HT-29 (cell line): ENCODE measurements at regions not wholly inside any gene's neighbourhood (a gene's known extent, or its start where the extent isn't known, plus 50 kb on each side); places are given as distances from the start of the nearest gene placed in this dataset.
"Not testable (repeated sequence)": the region's sequence is repeated elsewhere in the genome, so short reads cannot be mapped to it uniquely, and the experiment has no call there.

ENCODE experiments used
- DNase-seq: peaks from one replicate; pipeline ENCODE4 v3.0.0-alpha.2; 2015; ENCODE audit warnings: low spot score

GRCh38 chr5:68026092-68026885 lies 189.3 kb upstream of the PIK3R1 start:
- DNase-seq: no peak

- DNase-seq: no peak
These were observed 191.1 kb upstream of the PIK3R1 start for GRCh38 chr5:68024426-68024825.

- no peak for DNase-seq
These were observed 193.6 kb upstream of the PIK3R1 start for GRCh38 chr5:68021916-68022315.

GRCh38 chr5:68021227-68021626 lies 194.3 kb upstream of the PIK3R1 start:
- no peak for DNase-seq

- DNase-seq: not testable (repeated sequence)
These were observed 195.0 kb upstream of the PIK3R1 start for GRCh38 chr5:68020461-68020969.

- no peak for DNase-seq
These were observed 199.9 kb upstream of the PIK3R1 start for GRCh38 chr5:68015381-68016302.

- DNase-seq: no peak
These were observed 202.7 kb upstream of the PIK3R1 start for GRCh38 chr5:68012831-68013230.

GRCh38 chr5:68012429-68012828 lies 203.1 kb upstream of the PIK3R1 start:
- DNase-seq: no peak

GRCh38 chr5:68011801-68012200 lies 203.8 kb upstream of the PIK3R1 start:
- DNase-seq: no peak

- no peak for DNase-seq
These were observed 204.2 kb upstream of the PIK3R1 start for GRCh38 chr5:68011259-68011760.

GRCh38 chr5:68010740-68011139 lies 204.8 kb upstream of the PIK3R1 start:
- DNase-seq: no peak

- DNase-seq: no peak
These were observed 208.1 kb upstream of the PIK3R1 start for GRCh38 chr5:68007451-68007850.

GRCh38 chr5:68002836-68003235 lies 212.7 kb upstream of the PIK3R1 start:
- DNase-seq: no peak

GRCh38 chr5:68000805-68001204 lies 214.8 kb upstream of the PIK3R1 start:
- no peak for DNase-seq

GRCh38 chr5:67999391-67999790 lies 216.2 kb upstream of the PIK3R1 start:
- DNase-seq: no peak

GRCh38 chr5:67998709-67999261 lies 216.8 kb upstream of the PIK3R1 start:
- peak; percentile 38 for DNase-seq

GRCh38 chr5:67997892-67998457 lies 217.6 kb upstream of the PIK3R1 start:
- DNase-seq: no peak

GRCh38 chr5:67997148-67997547 lies 218.4 kb upstream of the PIK3R1 start:
- DNase-seq: no peak

- peak; percentile 29 for DNase-seq
These were observed 219.0 kb upstream of the PIK3R1 start for GRCh38 chr5:67996596-67996995.

- no peak for DNase-seq
These were observed 222.6 kb upstream of the PIK3R1 start for GRCh38 chr5:67992923-67993322.

GRCh38 chr5:67989456-67989855 lies 226.1 kb upstream of the PIK3R1 start:
- no peak for DNase-seq

- DNase-seq: no peak
These were observed 228.8 kb upstream of the PIK3R1 start for GRCh38 chr5:67986761-67987160.
